ENCODE measurements at regions not wholly inside any gene's neighbourhood (a gene's known extent, or its start where the extent isn't known, plus 50 kb on each side); places are given as distances from the start of the nearest gene placed in this dataset.

GRCh38 chr7:115195208-115195607 lies 273.3 kb downstream of the MDFIC start:
- H3K4me2 ChIP-seq (ENCODE audit: insufficient read depth, low read length): no peak overlapping the region
- no peak for DNase-seq (ENCODE audit: low read depth, low spot score)
- ChIA-PET POLR2A (no interaction called here), CTCF (interaction anchor here (1.2 kb wide), 1 partner anchor 11 kb away, joined by 5 read pairs; no protein-coding TSS in a partner anchor)
- H3K4me1 ChIP-seq (ENCODE audit: control insufficient read depth, extremely low read depth, insufficient read depth, low read length): no peaks in the 10 kb centered on the region
- intact Hi-C loops (cut with micrococcal nuclease) (no loop called here), dilution Hi-C loops (cut with MboI; ENCODE audit: extremely low pct_ligation_motif_present, low sequenced_read_pairs) (no loop called here)
- H3K27me3 ChIP-seq (ENCODE audit: control insufficient read depth in 2 of 2, insufficient read depth in 2 of 2, low read length in 2 of 2): peaks cover 0 to 1% of the 10 kb centered on the region in 2 experiments
- H3K9ac ChIP-seq (replicated peaks; ENCODE audit: extremely low read depth, insufficient read depth, low read length): no peak overlapping the region
- no peak for TF ChIP-seq FOS (IDR thresholded peaks at IDR 0.05; ENCODE audit: borderline replicate concordance, insufficient read depth, low read length)
- TF ChIP-seq POLR2A (IDR thresholded peaks at IDR 0.05; ENCODE audit: low read depth, low read length): no peak
- no peak for TF ChIP-seq EZH2 (IDR thresholded peaks at IDR 0.05; ENCODE audit: borderline replicate concordance, low read depth, low read length, severe bottlenecking)
- no peak for TF ChIP-seq MYC (IDR thresholded peaks at IDR 0.05; ENCODE audit: low read depth, low read length)
- TF ChIP-seq CTCF (IDR thresholded peaks at IDR 0.05; ENCODE audit: extremely low read depth in 1 of 2, insufficient read depth in 1 of 2, low read depth in 1 of 2, low read length in 2 of 2): no peak
- no peak for TF ChIP-seq JUN (IDR thresholded peaks at IDR 0.05; ENCODE audit: borderline replicate concordance, insufficient read depth, insufficient read length, low read depth)
- no peak for TF ChIP-seq MAX (IDR thresholded peaks at IDR 0.05; ENCODE audit: insufficient read depth, insufficient read length)
- TF ChIP-seq GATA2 (IDR thresholded peaks at IDR 0.05; ENCODE audit: insufficient read depth, insufficient read length, low read depth, low read length): no peak
- TF ChIP-seq POLR2AphosphoS5 (IDR thresholded peaks at IDR 0.05; ENCODE audit: insufficient read depth, low read depth, low read length): no peak
- FAIRE-seq: no peak
- no peaks in the 10 kb centered on the region for H3K9me1 ChIP-seq (replicated peaks; ENCODE audit: control insufficient read depth, extremely low read depth, insufficient read depth, low read length)
- no peaks in the 10 kb centered on the region for H3K79me2 ChIP-seq (ENCODE audit: control insufficient read depth, insufficient read depth, low read length)
- no peaks in the 10 kb centered on the region for H3K9me3 ChIP-seq (replicated peaks; ENCODE audit: control insufficient read depth, insufficient read depth, low read length)
- H2AFZ ChIP-seq (ENCODE audit: low read depth, low read length): no peak overlapping the region
- H3K4me3 ChIP-seq (replicated peaks in 1 of 3; ENCODE audit: insufficient read depth in 1 of 3, low read depth in 1 of 3, low read length in 3 of 3): no peak overlapping the region
- no peak overlapping the region for H3K27ac ChIP-seq (ENCODE audit: insufficient read depth, low read depth, low read length)
- H4K20me1 ChIP-seq (replicated peaks; ENCODE audit: control insufficient read depth, extremely low read depth, insufficient read depth, low read length): no peaks in the 10 kb centered on the region
- H3K36me3 ChIP-seq (ENCODE audit: control insufficient read depth in 2 of 2, extremely low read depth in 1 of 2, insufficient read depth in 2 of 2, low read length in 2 of 2): no peaks in the 10 kb centered on the region
- no TSS peak for BruUV-seq (replicated peaks)

Measured in endothelial cell of umbilical vein (primary cell).